HG03066 (cell line): ENCODE measurements at regions not wholly inside any gene's neighbourhood (a gene's known extent, or its start where the extent isn't known, plus 50 kb on each side); places are given as distances from the start of the nearest gene placed in this dataset.
"Not testable (repeated sequence)": the region's sequence is repeated elsewhere in the genome, so short reads cannot be mapped to it uniquely, and the experiment has no call there.

ENCODE experiments used
- ATAC-seq: cut with Tn5 transposase; IDR thresholded peaks from one replicate; pipeline ENCODE4 v1.9.1; 2021; ENCODE audit warnings: low read depth; ENCODE audit not compliant: unreplicated experiment

GRCh38 chr1:157196670-157197456, 58.7 kb upstream of the ETV3 start:
- ATAC-seq: not testable (repeated sequence)

- no peak for ATAC-seq
These were observed 58.0 kb upstream of the ETV3 start for GRCh38 chr1:157196245-157196543.

GRCh38 chr1:157195521-157196244, 57.5 kb upstream of the ETV3 start:
- no peak for ATAC-seq

- no peak for ATAC-seq
These were observed 56.7 kb upstream of the ETV3 start for GRCh38 chr1:157194731-157195520.

- ATAC-seq: no peak
These were observed 55.7 kb upstream of the ETV3 start for GRCh38 chr1:157193702-157194391.

- ATAC-seq: no peak
These were observed 55.0 kb upstream of the ETV3 start for GRCh38 chr1:157193219-157193618.

GRCh38 chr1:157189986-157190982, 52.1 kb upstream of the ETV3 start:
- no peak for ATAC-seq

- ATAC-seq: no peak
These were observed 50.9 kb upstream of the ETV3 start for GRCh38 chr1:157189096-157189495.
